ENCODE measurements at regions not wholly inside any gene's neighbourhood (a gene's known extent, or its start where the extent isn't known, plus 50 kb on each side); places are given as distances from the start of the nearest gene placed in this dataset.

DNA sequence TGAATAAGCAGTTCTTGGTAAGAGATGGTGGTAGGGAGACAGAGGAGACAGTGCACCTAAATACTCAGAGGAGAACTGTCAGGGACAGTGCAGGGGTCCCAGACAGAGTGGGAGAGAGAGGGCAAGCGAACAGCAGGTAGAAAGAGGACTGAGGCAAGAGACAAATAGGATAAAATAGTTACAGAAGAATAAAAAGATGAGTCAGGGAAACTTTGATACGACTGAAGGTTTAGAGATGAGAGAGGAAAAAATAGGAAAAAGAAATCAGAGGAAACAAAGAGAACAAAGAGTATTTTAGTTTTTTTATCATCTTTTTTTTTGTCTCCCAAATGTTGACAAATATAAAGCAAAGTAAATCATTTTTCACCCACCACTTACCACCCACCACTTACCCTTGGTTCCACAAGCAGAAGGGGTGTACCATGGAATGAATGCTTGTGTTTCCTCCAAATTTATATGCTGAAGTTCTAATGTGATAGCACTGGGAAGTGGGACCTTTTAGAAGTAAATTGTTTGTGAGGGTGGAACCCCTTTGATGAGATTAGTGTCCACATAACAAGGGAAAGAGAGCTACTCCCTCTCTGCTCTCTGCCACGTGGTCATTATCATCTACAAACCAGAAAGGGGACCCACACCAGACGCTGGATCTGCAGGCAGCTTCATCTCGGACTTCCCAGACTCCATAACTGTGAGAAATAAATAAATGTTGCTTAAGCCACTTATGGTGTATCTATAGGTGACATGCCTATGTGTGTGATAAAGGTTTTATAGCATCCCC lies 292.1 kb downstream of the BTG1 start:
- TF ChIP-seq, protein P1, sequence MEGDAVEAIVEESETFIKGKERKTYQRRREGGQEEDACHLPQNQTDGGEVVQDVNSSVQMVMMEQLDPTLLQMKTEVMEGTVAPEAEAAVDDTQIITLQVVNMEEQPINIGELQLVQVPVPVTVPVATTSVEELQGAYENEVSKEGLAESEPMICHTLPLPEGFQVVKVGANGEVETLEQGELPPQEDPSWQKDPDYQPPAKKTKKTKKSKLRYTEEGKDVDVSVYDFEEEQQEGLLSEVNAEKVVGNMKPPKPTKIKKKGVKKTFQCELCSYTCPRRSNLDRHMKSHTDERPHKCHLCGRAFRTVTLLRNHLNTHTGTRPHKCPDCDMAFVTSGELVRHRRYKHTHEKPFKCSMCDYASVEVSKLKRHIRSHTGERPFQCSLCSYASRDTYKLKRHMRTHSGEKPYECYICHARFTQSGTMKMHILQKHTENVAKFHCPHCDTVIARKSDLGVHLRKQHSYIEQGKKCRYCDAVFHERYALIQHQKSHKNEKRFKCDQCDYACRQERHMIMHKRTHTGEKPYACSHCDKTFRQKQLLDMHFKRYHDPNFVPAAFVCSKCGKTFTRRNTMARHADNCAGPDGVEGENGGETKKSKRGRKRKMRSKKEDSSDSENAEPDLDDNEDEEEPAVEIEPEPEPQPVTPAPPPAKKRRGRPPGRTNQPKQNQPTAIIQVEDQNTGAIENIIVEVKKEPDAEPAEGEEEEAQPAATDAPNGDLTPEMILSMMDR (conservative IDR thresholded peaks at IDR 0.05): no peak
- Mint-ChIP-seq H3K4me3 (no peak overlapping the region), H3K9me3 (peaks cover 2% of the 10 kb centered on the region), H3K27ac (ENCODE audit: unreplicated experiment) (no peak overlapping the region), H3K27me3 (ENCODE audit: low read depth) (no peaks in the 10 kb centered on the region), H3K4me1 (peaks cover 43% of the 10 kb centered on the region), H3K36me3 (ENCODE audit: low read depth) (peaks cover 3% of the 10 kb centered on the region)
- DNase-seq (ENCODE audit: low read depth, low spot score): no peak

- DNase-seq (ENCODE audit: low read depth, low spot score): no peak
- peaks cover 3% of the 10 kb centered on the region for H3K36me3 Mint-ChIP-seq (ENCODE audit: low read depth)
- no peak overlapping the region for H3K27ac Mint-ChIP-seq (ENCODE audit: unreplicated experiment)
- no peaks in the 10 kb centered on the region for H3K27me3 Mint-ChIP-seq (ENCODE audit: low read depth)
- H3K4me3 Mint-ChIP-seq: no peak overlapping the region
- H3K9me3 Mint-ChIP-seq: no peaks in the 10 kb centered on the region
- peaks cover 39% of the 10 kb centered on the region for H3K4me1 Mint-ChIP-seq
- TF ChIP-seq, protein P1 (conservative IDR thresholded peaks at IDR 0.05): no peak
These were observed 293.0 kb downstream of the BTG1 start for GRCh38 chr12:91852634-91853033.

- DNase-seq (ENCODE audit: low read depth, low spot score): no peak
- Mint-ChIP-seq H3K27ac (ENCODE audit: unreplicated experiment) (no peak overlapping the region), H3K36me3 (ENCODE audit: low read depth) (peaks cover 3% of the 10 kb centered on the region), H3K4me3 (no peak overlapping the region), H3K9me3 (no peaks in the 10 kb centered on the region), H3K27me3 (ENCODE audit: low read depth) (no peaks in the 10 kb centered on the region), H3K4me1 (peaks cover 35% of the 10 kb centered on the region)
- TF ChIP-seq, protein P1 (conservative IDR thresholded peaks at IDR 0.05): no peak
These were observed 293.7 kb downstream of the BTG1 start for GRCh38 chr12:91851741-91852477.

DNA sequence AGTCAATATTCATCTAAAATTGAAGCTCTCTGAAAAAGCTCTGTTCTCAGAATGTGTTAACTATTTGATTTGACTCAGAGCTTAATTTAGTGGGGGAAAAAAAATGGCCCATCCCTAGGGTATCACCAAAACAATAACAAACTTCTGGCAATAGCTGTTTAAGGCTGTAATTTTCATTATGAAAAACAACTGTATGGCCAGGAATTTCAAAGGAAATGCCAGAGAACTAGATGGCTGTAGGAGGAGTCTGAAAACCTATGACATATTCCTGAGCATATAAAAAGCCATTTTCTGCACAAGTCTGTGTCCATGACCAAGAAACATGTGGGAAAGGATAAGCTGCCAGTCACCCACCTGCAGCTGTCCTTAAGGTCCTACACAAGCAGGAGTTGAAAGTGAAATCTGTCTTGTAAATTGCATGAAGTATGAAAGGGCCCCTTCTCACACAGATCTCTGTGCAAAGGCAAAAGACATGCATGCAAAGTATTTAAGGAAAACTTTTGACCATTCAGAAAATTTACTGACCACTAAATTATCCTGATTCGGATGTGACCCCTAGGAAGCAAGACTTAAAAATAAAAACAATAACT lies 299.1 kb downstream of the BTG1 start:
- Mint-ChIP-seq H3K4me1 (peaks cover 12% of the 10 kb centered on the region), H3K9me3 (peaks cover 6% of the 10 kb centered on the region), H3K27me3 (ENCODE audit: low read depth) (no peaks in the 10 kb centered on the region), H3K27ac (ENCODE audit: unreplicated experiment) (no peak overlapping the region), H3K4me3 (no peak overlapping the region), H3K36me3 (ENCODE audit: low read depth) (no peaks in the 10 kb centered on the region)
- DNase-seq (ENCODE audit: low read depth, low spot score): no peak
- TF ChIP-seq, protein P1 (conservative IDR thresholded peaks at IDR 0.05): no peak

- Mint-ChIP-seq H3K9me3 (peaks cover 6% of the 10 kb centered on the region), H3K27me3 (ENCODE audit: low read depth) (no peaks in the 10 kb centered on the region), H3K36me3 (ENCODE audit: low read depth) (no peaks in the 10 kb centered on the region), H3K4me3 (no peak overlapping the region), H3K27ac (ENCODE audit: unreplicated experiment) (no peak overlapping the region), H3K4me1 (peaks cover 12% of the 10 kb centered on the region)
- DNase-seq (ENCODE audit: low read depth, low spot score): no peak
- TF ChIP-seq, protein P1 (conservative IDR thresholded peaks at IDR 0.05): no peak
These were observed 300.3 kb downstream of the BTG1 start for GRCh38 chr12:91845365-91845764.
